HK-2 (cell line): ENCODE measurements at regions not wholly inside any gene's neighbourhood (a gene's known extent, or its start where the extent isn't known, plus 50 kb on each side); places are given as distances from the start of the nearest gene placed in this dataset.

Source experiments
- DNase-seq: peaks from one replicate; pipeline ENCODE4 v3.0.0-alpha.2; 2018; ENCODE audit not compliant: unreplicated experiment

- DNase-seq: no peak
Measured at GRCh38 chr4:32958586-32958985, 2238.4 kb downstream of the PCDH7 start.

DNA sequence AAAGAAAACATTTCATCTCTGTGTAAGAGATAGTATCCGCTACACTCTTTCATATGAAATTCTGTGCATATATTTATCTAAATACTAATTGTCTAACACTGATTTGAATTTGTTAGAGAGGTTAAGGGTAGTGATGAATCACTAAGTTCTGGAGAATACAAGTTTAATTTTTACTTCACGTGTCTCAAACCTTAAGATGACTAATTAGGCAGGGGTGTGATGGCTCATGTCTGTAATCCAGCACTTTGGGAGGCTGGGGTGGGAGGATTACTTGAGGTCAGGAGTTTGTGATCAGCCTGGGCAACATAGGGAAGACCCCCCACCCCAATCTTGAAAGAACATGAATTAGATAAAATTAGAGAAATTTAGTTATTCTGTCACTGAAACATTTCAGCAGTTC, 2241.9 kb downstream of the PCDH7 start:
- DNase-seq: no peak

- no peak for DNase-seq
Measured at GRCh38 chr4:32985256-32985655, 2265.1 kb downstream of the PCDH7 start.

- DNase-seq: no peak
Measured at GRCh38 chr4:32986236-32986635, 2266.1 kb downstream of the PCDH7 start.

DNA sequence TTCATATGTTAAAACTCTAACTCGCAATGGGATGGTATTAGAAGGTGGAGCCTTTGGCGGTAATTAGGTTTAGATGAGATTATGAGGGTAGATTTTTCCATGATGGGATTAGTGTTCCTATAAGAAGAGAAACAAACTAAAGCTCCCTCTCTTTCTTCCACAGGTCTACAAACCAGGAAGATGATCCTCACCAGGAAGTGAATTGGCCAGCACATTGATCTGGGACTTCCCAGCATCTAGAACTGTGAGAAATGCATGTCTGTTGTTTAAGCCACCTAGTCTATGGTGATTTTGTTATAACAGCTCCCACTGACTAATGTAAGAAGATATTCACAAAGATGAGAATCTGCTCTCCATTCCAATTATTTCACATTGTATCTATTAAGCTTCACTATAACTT, 2266.9 kb downstream of the PCDH7 start:
- no peak for DNase-seq

GRCh38 chr4:32988165-32988811, 2268.1 kb downstream of the PCDH7 start:
- no peak for DNase-seq

DNA sequence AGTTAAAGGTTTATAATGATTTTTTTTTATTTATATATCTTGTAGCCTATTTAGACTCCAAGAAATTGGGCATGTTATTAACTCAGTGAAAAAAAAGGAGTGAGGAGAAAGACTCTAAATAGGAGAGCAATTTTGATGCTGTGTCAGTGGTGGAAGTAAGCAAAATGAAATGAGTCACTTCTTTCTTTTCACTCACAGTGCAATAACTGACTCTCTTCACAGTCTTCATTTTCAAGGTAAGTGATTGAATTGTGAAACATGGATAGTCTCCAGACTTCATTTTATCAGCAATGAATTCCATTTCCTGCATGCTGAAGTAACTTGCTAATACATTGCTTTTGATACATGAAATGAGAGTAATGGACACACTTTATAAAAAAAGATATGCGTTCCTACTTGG, 2271.5 kb downstream of the PCDH7 start:
- no peak for DNase-seq

GRCh38 chr4:32994981-32995881, 2275.1 kb downstream of the PCDH7 start:
- no peak for DNase-seq

DNA sequence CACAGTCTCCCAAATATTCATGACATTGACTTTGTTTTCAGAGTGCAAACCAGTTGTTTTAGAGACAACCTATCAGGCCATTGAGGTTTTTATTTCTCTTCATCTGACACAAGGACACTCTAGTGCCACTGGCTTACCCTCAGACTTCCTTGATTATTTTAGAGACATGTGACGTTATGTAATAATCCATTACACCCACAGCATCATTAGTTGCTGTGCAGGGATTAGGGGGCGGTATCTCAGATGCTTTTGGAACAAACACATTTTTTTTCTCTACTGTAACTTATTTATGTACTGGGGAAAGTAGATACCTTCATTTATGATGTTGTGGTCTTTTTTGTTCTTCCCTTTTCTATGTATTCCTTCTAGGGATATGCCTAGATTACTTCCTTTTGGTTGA, 2293.1 kb downstream of the PCDH7 start:
- DNase-seq: no peak

DNA sequence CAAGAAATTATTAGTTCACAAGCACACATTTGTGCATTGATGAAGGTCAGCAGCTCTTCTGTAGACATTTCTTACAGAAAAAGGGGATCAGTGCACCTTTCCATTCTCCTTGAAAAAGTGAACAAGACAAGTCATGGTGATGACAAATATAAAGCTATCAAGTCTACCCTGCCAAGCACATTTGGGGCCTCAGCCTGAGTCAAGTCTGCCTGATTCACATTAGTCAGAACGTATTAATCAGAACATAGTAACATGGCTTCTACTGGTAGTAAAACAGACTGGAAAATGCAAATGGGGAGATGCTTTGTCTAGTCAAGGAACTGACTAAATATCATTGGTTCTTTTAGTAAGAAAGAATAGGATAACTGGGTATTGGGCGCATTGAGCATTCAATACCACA, 2305.1 kb downstream of the PCDH7 start:
- no peak for DNase-seq

- no peak for DNase-seq
Measured at GRCh38 chr4:33029976-33030375, 2309.8 kb downstream of the PCDH7 start.

- DNase-seq: no peak
Measured at GRCh38 chr4:33031328-33031727, 2311.2 kb downstream of the PCDH7 start.

- no peak for DNase-seq
Measured at GRCh38 chr4:33037464-33037863, 2317.3 kb downstream of the PCDH7 start.

DNA sequence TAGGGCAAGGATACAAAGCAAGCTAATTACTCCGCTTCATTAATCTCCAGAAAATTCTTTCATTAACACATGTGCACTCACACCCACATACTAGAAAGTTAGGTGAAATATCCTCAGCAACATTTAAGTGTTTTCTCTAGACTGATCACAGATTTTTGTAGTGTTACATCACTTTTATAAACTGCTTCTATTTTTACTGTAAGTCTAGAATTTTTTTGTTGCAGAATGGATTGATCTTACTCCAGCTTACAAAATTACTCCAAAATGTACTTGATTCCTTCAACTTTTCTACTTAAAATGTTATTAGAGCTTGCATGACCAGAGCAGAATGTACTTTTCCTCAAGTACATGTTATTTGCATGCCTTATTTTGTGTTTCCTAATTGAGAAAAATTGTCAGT, 2325.2 kb downstream of the PCDH7 start:
- DNase-seq: no peak

GRCh38 chr4:33052241-33052640, 2332.1 kb downstream of the PCDH7 start:
- no peak for DNase-seq

DNA sequence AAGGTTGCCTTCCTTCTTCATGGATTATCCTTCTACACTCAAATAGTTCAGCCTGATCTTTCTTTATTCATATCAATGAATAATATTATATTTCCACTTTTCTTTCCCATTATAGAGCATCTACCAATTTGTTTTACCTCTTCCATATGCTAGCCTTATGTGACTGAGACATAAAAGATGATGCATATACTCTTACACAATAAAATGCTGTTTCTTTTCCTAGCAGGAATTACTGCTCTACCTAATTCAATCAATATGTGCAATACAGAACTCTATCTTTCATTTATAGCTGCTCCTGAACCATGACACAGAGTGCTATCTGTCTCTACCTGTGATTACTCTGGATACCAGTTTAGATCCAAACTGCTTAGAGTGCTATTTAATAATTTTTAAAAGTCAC, 2334.0 kb downstream of the PCDH7 start:
- no peak for DNase-seq

- DNase-seq: no peak
Measured at GRCh38 chr4:33054656-33055196, 2334.6 kb downstream of the PCDH7 start.

DNA sequence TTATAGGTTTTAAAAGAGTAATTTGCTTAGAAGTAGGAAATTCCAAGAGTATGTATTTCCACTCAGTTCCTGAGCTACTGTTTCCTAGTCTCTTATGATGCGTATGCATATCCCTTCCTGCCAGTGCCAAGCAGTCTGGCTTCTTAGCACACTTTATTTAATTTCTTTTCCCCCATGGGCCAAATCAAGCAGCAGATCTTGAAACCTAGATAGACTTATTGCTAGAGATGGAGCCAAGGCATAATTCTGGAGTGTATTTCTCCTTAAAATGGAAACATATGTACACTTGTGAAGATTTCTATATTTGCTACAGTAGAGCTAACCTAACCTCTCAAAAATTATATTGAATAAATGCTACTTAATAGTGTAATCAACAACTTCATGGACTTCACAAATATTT, 2337.6 kb downstream of the PCDH7 start:
- no peak for DNase-seq

- no peak for DNase-seq
Measured at GRCh38 chr4:33058998-33059397, 2338.8 kb downstream of the PCDH7 start.

- DNase-seq: peak; percentile 46
Measured at GRCh38 chr4:33060674-33061542, 2340.7 kb downstream of the PCDH7 start.

GRCh38 chr4:33061727-33062126, 2341.6 kb downstream of the PCDH7 start:
- DNase-seq: no peak

DNA sequence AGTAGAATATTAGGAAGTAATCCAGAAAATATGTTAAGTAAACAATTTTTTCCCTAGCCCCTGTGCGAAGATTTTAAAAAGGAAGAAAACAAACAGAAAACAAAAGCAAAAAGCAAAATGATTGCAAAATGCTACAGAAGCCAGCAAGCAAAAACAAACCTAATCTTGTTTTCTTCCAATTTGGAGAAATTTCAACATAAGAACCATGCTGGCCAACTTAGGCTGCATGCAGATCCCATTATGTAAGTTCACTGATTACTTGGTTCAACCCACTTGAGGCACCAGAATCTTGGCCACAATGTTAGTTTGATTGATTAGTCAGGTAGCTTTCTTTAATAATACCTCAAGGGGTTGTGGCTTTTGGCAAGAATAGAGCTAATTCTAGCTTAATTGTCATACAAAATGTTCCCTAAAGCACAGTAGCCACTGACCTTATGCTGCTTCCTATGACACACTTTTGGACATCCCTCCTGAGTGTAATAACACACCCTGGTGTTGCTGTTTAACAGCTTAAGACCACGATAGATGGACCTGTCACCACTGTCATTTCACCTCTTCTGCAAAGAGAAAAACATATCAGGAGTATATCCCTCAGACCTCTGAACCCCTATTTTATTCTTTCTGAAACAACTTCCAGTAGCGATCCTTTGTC, 2342.1 kb downstream of the PCDH7 start:
- no peak for DNase-seq
